Nephron progenitor cell (in vitro differentiated cells): ENCODE measurements at regions not wholly inside any gene's neighbourhood (a gene's known extent, or its start where the extent isn't known, plus 50 kb on each side); places are given as distances from the start of the nearest gene placed in this dataset.

Experiments used
- DNase-seq: peaks from one replicate; pipeline ENCODE4 v3.0.0; 2021
- H3K27ac Mint-ChIP-seq: 2 replicates; pipeline ENCODE4 v1.8.0; 2021; ENCODE audit warnings: mild to moderate bottlenecking, moderate library complexity, mixed read lengths
- H3K27me3 Mint-ChIP-seq: 2 replicates; pipeline ENCODE4 v1.8.0; 2021; ENCODE audit warnings: mild to moderate bottlenecking, low read depth, mixed read lengths; ENCODE audit not compliant: poor library complexity
- H3K36me3 Mint-ChIP-seq: 2 replicates; pipeline ENCODE4 v1.8.0; 2021; ENCODE audit warnings: low read depth, mixed read lengths
- H3K4me1 Mint-ChIP-seq: 2 replicates; pipeline ENCODE4 v1.8.0; 2021; ENCODE audit warnings: mixed read lengths
- H3K4me3 Mint-ChIP-seq: 2 replicates; pipeline ENCODE4 v1.8.0; 2021; ENCODE audit warnings: mild to moderate bottlenecking, moderate library complexity, mixed read lengths
- H3K9me3 Mint-ChIP-seq: 2 replicates; pipeline ENCODE4 v1.8.0; 2021; ENCODE audit warnings: mild to moderate bottlenecking, moderate library complexity, mixed read lengths
- CTCF ChIP-seq: fragments of 200-600 bp; sonication (generic); IDR thresholded peaks from 2 replicates; pipeline ENCODE4 v1.5.0; 2021; ENCODE audit warnings: antibody characterized with exemption

- peak overlapping the region; percentile 84 for H3K27ac Mint-ChIP-seq
- TF ChIP-seq CTCF, result no peak
- no peaks in the 10 kb centered on the region for H3K9me3 Mint-ChIP-seq
- H3K4me3 Mint-ChIP-seq, result no peak overlapping the region
- H3K4me1 Mint-ChIP-seq, result peaks cover 48% of the 10 kb centered on the region
- peaks cover 19% of the 10 kb centered on the region for H3K27me3 Mint-ChIP-seq
- no peaks in the 10 kb centered on the region for H3K36me3 Mint-ChIP-seq
- DNase-seq, result peak; percentile 48
These were observed 104.1 kb upstream of the OTOS start for GRCh38 chr2:240244543-240244942.

- Mint-ChIP-seq H3K27ac (peak overlapping the region; percentile 84), H3K4me1 (peaks cover 55% of the 10 kb centered on the region), H3K9me3 (no peaks in the 10 kb centered on the region), H3K27me3 (peaks cover 14% of the 10 kb centered on the region), H3K36me3 (no peaks in the 10 kb centered on the region), H3K4me3 (no peak overlapping the region)
- TF ChIP-seq CTCF, result no peak
- DNase-seq, result no peak
These were observed 104.7 kb upstream of the OTOS start for GRCh38 chr2:240245184-240245583.

GRCh38 chr2:240245706-240246105 lies 105.2 kb upstream of the OTOS start:
- H3K9me3 Mint-ChIP-seq, result no peaks in the 10 kb centered on the region
- H3K4me1 Mint-ChIP-seq, result peaks cover 59% of the 10 kb centered on the region
- no peak for DNase-seq
- H3K27me3 Mint-ChIP-seq, result peaks cover 10% of the 10 kb centered on the region
- no peaks in the 10 kb centered on the region for H3K36me3 Mint-ChIP-seq
- peak overlapping the region; percentile 57 for H3K27ac Mint-ChIP-seq
- TF ChIP-seq CTCF, result no peak
- H3K4me3 Mint-ChIP-seq, result no peak overlapping the region

- H3K36me3 Mint-ChIP-seq, result no peaks in the 10 kb centered on the region
- peaks cover 60% of the 10 kb centered on the region for H3K4me1 Mint-ChIP-seq
- H3K9me3 Mint-ChIP-seq, result no peaks in the 10 kb centered on the region
- H3K27me3 Mint-ChIP-seq, result peaks cover 5% of the 10 kb centered on the region
- H3K4me3 Mint-ChIP-seq, result peak overlapping the region; percentile 20
- no peak for TF ChIP-seq CTCF
- peak overlapping the region; percentile 91 for H3K27ac Mint-ChIP-seq
- no peak for DNase-seq
These were observed 105.8 kb upstream of the OTOS start for GRCh38 chr2:240246173-240246820.

GRCh38 chr2:240247241-240247867 lies 106.9 kb upstream of the OTOS start:
- Mint-ChIP-seq H3K9me3 (no peaks in the 10 kb centered on the region), H3K27ac (peak overlapping the region; percentile 71), H3K36me3 (no peaks in the 10 kb centered on the region), H3K4me1 (peaks cover 68% of the 10 kb centered on the region), H3K27me3 (peaks cover 4% of the 10 kb centered on the region), H3K4me3 (no peak overlapping the region)
- no peak for TF ChIP-seq CTCF
- no peak for DNase-seq
